UCSD-AML1 (cell line): ENCODE measurements at regions not wholly inside any gene's neighbourhood (a gene's known extent, or its start where the extent isn't known, plus 50 kb on each side); places are given as distances from the start of the nearest gene placed in this dataset.
A peak's percentile ranks its signal among the peaks of the same experiment; 100 is the strongest.

Experiments
- DNase-seq: peaks from one replicate; lab custom pipeline; 2025; ENCODE audit not compliant: unreplicated experiment; lab: John Stamatoyannopoulos, UW

- no peak for DNase-seq
Measured at GRCh38 chr21:26743524-26743923, 101.7 kb downstream of the ADAMTS1 start.

GRCh38 chr21:26739189-26739588 lies 106.0 kb downstream of the ADAMTS1 start:
- no peak for DNase-seq

DNA sequence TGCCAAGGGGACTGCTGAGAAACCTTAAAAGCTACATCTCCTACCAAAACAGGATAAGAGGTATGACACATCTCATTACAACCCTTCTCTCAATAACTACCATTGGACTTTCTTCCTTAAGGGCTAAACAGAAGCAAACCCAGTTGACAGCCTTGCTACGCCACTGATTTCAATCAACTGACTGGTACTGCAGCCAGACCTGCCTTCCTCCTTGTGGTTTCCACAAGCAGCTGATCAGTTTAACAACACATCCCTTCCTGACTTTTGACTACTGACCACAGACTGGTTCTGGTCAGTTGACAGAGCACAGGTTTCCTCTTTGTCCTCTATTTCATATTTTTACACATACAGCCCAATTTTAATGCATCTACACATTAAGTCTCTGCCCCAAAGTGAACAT lies 108.8 kb downstream of the ADAMTS1 start:
- DNase-seq, result no peak

DNA sequence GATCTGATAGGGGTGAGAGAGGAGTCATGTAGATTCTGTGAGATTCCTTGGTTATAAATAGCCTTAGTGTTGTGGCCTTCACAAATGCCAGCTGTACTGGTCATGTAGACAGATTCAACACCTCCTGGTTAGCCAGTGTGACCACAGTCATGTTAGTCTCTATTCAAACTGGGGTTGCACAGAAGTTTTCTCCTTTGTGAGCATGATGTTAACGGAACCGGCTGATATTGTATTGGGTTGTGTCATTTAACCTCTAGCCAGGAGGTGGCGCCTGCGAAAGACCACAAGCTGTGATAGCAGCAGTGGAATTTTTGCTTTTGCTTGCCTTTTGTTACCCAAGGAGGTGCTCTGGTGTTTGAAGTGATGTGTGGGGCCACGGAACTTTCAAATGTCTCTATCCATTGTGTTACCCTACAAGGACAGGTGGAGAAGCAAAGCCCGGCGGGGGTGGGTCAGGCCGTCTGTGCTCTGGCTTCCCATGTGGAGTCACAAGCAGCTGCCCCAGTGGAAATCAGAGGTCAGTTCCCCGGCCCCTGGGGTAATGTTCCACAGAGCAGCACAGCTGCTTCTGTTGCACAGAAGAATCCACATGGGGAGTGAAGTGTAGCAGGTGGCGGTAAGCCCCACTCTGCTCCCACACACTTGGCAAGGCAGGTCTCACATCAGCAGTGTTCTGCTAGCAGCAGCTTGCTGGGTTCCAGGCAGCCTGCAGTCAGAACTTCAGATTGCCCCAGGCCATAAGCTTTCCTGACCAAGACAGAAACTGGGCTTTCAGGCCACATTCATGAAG lies 112.6 kb downstream of the ADAMTS1 start:
- peak; percentile 11 for DNase-seq

GRCh38 chr21:26719750-26720149 lies 125.5 kb downstream of the ADAMTS1 start:
- DNase-seq, result no peak

GRCh38 chr21:26717146-26717739 lies 128.0 kb downstream of the ADAMTS1 start:
- no peak for DNase-seq

DNA sequence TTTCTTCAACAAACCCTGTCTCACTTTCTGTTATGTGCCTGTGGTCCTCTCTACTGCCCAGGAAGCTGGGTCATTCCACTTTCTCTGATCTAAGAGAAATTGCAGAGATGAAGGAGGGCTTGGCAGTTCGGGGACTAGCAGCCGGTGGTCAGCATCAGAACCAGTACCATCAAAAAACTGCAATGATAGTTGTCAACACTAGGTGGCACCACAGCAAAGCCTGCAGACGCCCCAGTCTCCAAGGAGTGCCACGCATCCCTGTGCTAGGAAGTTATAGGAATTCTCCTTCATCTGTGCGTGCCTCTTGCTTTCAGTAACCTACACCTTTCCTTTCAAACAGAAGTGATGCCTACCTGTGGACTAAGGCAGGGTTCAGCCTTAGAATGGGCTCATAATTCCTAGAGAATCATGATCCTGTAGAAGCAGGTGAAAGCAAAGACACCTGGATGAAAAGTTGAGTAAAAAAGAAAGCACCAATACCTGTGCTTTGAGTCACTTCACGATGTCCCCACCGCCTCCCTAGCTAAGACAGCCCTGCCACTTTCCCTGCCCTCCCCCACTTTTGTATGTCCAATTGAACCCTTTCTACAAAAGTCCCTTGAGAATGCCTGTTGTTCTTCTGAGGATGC lies 129.2 kb downstream of the ADAMTS1 start:
- peak; percentile 9 for DNase-seq

DNA sequence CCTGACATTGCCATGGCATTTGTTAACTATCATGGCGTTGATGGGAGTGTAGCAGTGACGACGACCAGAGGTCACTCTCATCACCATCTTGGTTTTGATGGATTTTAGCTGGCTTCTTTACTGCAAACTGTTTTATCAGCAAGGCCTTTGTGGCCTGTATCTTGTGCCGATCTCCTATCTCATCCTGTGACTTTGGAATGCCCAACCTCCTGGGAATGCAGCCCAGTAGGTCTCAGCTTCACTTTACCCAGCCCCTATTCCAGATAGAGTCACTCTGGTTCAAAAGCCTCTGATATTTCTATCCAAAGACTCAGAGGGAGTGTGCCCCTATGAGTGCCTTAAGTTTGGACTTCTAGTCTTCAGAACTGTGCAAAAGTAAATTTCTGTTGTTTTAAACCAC lies 130.1 kb downstream of the ADAMTS1 start:
- DNase-seq, result no peak

DNA sequence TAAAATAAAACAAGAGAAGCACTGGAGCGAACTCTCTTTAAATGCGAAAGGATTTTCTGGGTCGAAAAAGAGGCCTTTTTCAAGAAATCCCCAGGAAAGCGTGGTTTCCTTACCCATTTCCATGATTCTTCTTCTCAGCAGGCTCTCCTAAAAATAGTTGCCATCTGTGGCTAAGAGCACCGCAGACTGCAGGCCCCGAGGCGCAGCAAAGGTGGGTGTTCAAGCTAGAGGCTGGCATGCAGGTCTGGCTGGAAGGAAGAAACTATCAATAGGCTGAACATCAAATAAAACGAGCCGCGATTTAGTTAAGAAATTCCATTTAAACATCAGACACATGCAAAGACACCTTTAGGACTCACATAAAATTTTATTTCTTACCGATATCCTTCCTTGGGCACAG lies 135.1 kb downstream of the ADAMTS1 start:
- DNase-seq, result no peak

DNA sequence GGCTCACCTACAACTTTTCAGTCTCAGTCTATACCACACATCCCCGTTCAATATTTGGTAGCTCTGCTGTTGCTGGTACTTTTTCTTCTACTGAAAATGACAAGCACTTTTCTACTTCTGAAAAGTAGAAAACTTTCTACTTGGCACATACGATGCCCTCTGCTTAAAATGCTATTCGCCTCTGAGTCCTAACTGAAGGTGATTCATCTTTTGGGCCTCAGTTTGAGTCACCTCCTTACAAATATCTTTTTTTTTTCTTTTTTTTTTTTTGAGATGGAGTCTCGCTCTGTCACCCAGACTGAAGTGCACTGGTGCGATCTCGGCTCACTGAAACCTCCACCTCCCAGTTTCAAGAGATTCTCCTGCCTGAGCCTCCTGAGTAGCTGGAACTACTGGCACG lies 136.0 kb upstream of the CYYR1 start:
- no peak for DNase-seq

- DNase-seq, result no peak
Measured at GRCh38 chr21:26708223-26708800, 135.2 kb upstream of the CYYR1 start.

DNA sequence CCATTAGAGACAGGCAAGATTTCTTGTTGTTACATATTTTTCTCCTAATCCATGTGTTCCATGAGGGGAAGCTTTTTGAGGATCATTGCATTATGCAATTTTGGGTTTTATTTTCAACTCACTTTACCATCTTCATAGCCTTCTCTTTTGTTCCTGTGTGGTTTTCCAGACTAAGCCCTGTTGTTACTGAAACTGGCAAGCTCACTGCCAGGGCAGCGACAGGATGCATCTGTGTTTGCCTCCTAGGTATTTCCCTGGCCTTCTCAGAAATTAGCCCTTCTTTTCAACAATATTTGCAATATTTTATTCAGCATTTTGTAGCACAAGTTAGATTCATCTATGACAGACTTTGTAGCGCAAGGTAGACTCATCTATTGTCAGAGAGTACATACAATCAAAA lies 134.2 kb upstream of the CYYR1 start:
- DNase-seq, result no peak

GRCh38 chr21:26698416-26698815 lies 125.3 kb upstream of the CYYR1 start:
- no peak for DNase-seq

- no peak for DNase-seq
Measured at GRCh38 chr21:26691416-26691815, 118.3 kb upstream of the CYYR1 start.

GRCh38 chr21:26686705-26687104 lies 113.6 kb upstream of the CYYR1 start:
- no peak for DNase-seq

DNA sequence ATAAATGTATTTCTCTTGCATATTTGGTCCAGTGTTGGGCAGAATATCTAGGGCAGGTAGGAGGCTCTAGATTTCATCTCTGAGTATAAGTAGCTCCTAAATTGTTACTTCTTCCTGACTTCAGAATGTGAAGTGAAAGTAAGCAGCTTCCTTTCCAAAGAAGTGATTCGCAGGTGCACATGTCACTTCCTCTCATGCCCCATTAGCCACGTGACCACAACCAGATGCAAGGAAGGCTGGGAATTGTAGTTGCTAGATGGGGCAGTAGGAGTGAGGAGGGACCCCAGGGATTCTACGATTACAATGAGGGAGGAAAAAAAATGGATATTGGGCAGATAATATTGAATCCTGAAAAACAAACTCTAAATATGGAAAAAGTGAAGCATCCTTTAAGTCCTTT lies 113.2 kb upstream of the CYYR1 start:
- no peak for DNase-seq

GRCh38 chr21:26684889-26685288 lies 111.8 kb upstream of the CYYR1 start:
- DNase-seq, result no peak

DNA sequence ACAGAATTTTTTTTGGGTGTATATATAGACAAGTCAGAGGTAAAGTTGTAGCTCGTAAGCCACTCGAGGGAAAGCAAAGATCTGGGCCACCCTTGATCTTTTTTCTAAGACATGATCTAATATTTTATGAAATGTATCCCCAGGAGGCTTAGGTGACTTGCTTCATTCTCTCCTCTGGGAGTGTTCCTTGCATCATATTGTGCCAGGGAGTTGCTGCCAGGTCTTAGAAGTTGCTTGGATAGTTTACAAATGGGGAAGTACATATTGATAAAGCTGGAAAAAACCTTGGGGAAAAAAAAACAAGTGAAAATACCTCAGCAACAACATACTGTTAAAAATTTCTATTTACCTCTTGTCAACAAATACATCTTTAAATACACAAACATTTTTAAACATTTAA lies 110.9 kb upstream of the CYYR1 start:
- no peak for DNase-seq

GRCh38 chr21:26679284-26679683 lies 106.2 kb upstream of the CYYR1 start:
- DNase-seq, result no peak

- no peak for DNase-seq
Measured at GRCh38 chr21:26674323-26674722, 101.2 kb upstream of the CYYR1 start.

DNA sequence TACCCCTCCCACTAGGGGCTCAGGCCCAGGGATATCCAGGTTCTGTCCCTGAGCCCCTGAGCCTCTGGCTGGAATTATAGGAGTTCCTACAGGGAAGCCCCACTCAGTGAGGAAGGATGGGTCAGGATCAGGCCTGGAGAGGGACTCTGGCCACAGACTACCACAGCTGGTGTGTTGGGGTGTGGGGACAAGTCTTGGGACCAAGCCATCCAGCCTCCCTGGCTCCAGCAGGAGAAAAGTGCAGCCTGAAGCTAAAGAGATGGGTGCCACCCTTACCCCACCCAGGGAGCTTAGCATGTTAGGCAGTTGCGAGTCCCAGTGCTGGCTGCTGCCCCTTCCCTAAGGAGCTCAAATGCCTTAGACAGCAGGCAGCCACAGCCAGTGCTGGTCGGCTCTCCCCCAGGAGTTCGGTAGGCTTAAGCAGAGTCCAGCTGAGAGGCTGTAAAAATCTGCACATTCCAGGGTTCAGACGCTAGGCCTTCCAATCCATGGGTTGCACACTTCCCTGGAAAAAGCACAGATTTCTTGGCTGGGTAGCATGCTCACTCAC lies 96.2 kb upstream of the CYYR1 start:
- no peak for DNase-seq

- DNase-seq, result no peak
Measured at GRCh38 chr21:26659757-26660156, 86.7 kb upstream of the CYYR1 start.
